ENCODE measurements at regions not wholly inside any gene's neighbourhood (a gene's known extent, or its start where the extent isn't known, plus 50 kb on each side); places are given as distances from the start of the nearest gene placed in this dataset.

GRCh38 chr16:51365715-51366114 lies 214.6 kb upstream of the SALL1 start:
- FAIRE-seq, result no peak
- dilution Hi-C loops (cut with MboI; ENCODE audit: extremely low pct_ligation_motif_present, low sequenced_read_pairs), result no loop called here

More at GRCh38 chr16:51365715-51366114, 214.6 kb upstream of the SALL1 start:
- CTCF ChIA-PET, result no interaction called here
- no peak for DNase-seq (ENCODE audit: low read depth, low spot score)
- Histone ChIP-seq H3K4me1 (ENCODE audit: control insufficient read depth, extremely low read depth, insufficient read depth, low read length) (no peaks in the 10 kb centered on the region), H3K4me2 (ENCODE audit: insufficient read depth, low read length) (no peak overlapping the region), H2AFZ (ENCODE audit: low read depth, low read length) (no peak overlapping the region), H3K27me3 (ENCODE audit: control insufficient read depth in 2 of 2, insufficient read depth in 2 of 2, low read length in 2 of 2) (no peaks in the 10 kb centered on the region), H3K27ac (ENCODE audit: insufficient read depth, low read depth, low read length) (no peak overlapping the region), H3K4me3 (replicated peaks in 1 of 3; ENCODE audit: insufficient read depth in 1 of 3, low read depth in 1 of 3, low read length in 3 of 3) (no peak overlapping the region), H3K9ac (replicated peaks; ENCODE audit: extremely low read depth, insufficient read depth, low read length) (no peak overlapping the region), H3K9me1 (replicated peaks; ENCODE audit: control insufficient read depth, extremely low read depth, insufficient read depth, low read length) (no peaks in the 10 kb centered on the region), H3K36me3 (ENCODE audit: control insufficient read depth in 2 of 2, extremely low read depth in 1 of 2, insufficient read depth in 2 of 2, low read length in 2 of 2) (no peaks in the 10 kb centered on the region), H3K79me2 (ENCODE audit: control insufficient read depth, insufficient read depth, low read length) (no peaks in the 10 kb centered on the region), H3K9me3 (replicated peaks; ENCODE audit: control insufficient read depth, insufficient read depth, low read length) (peaks cover 2% of the 10 kb centered on the region), H4K20me1 (replicated peaks; ENCODE audit: control insufficient read depth, extremely low read depth, insufficient read depth, low read length) (no peaks in the 10 kb centered on the region)
- BruUV-seq (replicated peaks), result no TSS peak
- POLR2A ChIA-PET, result no interaction called here
- TF ChIP-seq JUN (IDR thresholded peaks at IDR 0.05; ENCODE audit: borderline replicate concordance, insufficient read depth, insufficient read length, low read depth) (no peak), MYC (IDR thresholded peaks at IDR 0.05; ENCODE audit: low read depth, low read length) (no peak), POLR2AphosphoS5 (IDR thresholded peaks at IDR 0.05; ENCODE audit: insufficient read depth, low read depth, low read length) (no peak), POLR2A (IDR thresholded peaks at IDR 0.05; ENCODE audit: low read depth, low read length) (no peak), EZH2 (IDR thresholded peaks at IDR 0.05; ENCODE audit: borderline replicate concordance, low read depth, low read length, severe bottlenecking) (no peak), GATA2 (IDR thresholded peaks at IDR 0.05; ENCODE audit: insufficient read depth, insufficient read length, low read depth, low read length) (no peak), CTCF (IDR thresholded peaks at IDR 0.05; ENCODE audit: extremely low read depth in 1 of 2, insufficient read depth in 1 of 2, low read depth in 1 of 2, low read length in 2 of 2) (no peak), FOS (IDR thresholded peaks at IDR 0.05; ENCODE audit: borderline replicate concordance, insufficient read depth, low read length) (no peak)
- TF ChIP-seq, protein P1, sequence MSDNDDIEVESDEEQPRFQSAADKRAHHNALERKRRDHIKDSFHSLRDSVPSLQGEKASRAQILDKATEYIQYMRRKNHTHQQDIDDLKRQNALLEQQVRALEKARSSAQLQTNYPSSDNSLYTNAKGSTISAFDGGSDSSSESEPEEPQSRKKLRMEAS (IDR thresholded peaks at IDR 0.05; ENCODE audit: insufficient read depth, insufficient read length), result no peak
- intact Hi-C loops (cut with micrococcal nuclease), result no loop called here

Data from endothelial cell of umbilical vein (primary cell).